ENCODE measurements at regions not wholly inside any gene's neighbourhood (a gene's known extent, or its start where the extent isn't known, plus 50 kb on each side); places are given as distances from the start of the nearest gene placed in this dataset.

GRCh38 chr6:21310568-21311140 is 282.9 kb upstream of the SOX4 start:
- Histone ChIP-seq H3K27me3 (no peaks in the 10 kb centered on the region), H4K20me1 (no peaks in the 10 kb centered on the region), H3K4me3 (no peak overlapping the region), H3K36me3 (no peaks in the 10 kb centered on the region), H3K27ac (no peak overlapping the region), H3K4me1 (no peaks in the 10 kb centered on the region), H3K9me3 (no peaks in the 10 kb centered on the region), H3K9ac (no peak overlapping the region), H3K4me2 (no peak overlapping the region)
- TF ChIP-seq Cebpa-rat (IDR thresholded peaks at IDR 0.05): no peak

GRCh38 chr6:21312118-21312517 is 281.4 kb upstream of the SOX4 start:
- no peak overlapping the region for H3K4me3 ChIP-seq
- no peaks in the 10 kb centered on the region for H3K9me3 ChIP-seq
- TF ChIP-seq Cebpa-rat (IDR thresholded peaks at IDR 0.05): no peak
- no peaks in the 10 kb centered on the region for H4K20me1 ChIP-seq
- no peaks in the 10 kb centered on the region for H3K4me1 ChIP-seq
- no peak overlapping the region for H3K9ac ChIP-seq
- H3K27ac ChIP-seq: no peak overlapping the region
- H3K36me3 ChIP-seq: no peaks in the 10 kb centered on the region
- no peaks in the 10 kb centered on the region for H3K27me3 ChIP-seq
- no peak overlapping the region for H3K4me2 ChIP-seq

- no peak for TF ChIP-seq Cebpa-rat (IDR thresholded peaks at IDR 0.05)
- no peak overlapping the region for H3K9ac ChIP-seq
- no peak overlapping the region for H3K4me2 ChIP-seq
Observed at GRCh38 chr6:21317642-21318041, 275.9 kb upstream of the SOX4 start.

GRCh38 chr6:21321076-21321475 is 272.5 kb upstream of the SOX4 start:
- TF ChIP-seq Cebpa-rat (IDR thresholded peaks at IDR 0.05): no peak
- Histone ChIP-seq H3K27me3 (no peaks in the 10 kb centered on the region), H3K9me3 (peaks cover 9% of the 10 kb centered on the region), H3K4me2 (no peak overlapping the region), H3K36me3 (no peaks in the 10 kb centered on the region), H3K4me1 (no peaks in the 10 kb centered on the region), H3K27ac (no peak overlapping the region), H3K4me3 (no peak overlapping the region), H4K20me1 (no peaks in the 10 kb centered on the region), H3K9ac (no peak overlapping the region)

More at GRCh38 chr6:21317642-21318041, 275.9 kb upstream of the SOX4 start:
- Histone ChIP-seq H3K4me1 (no peaks in the 10 kb centered on the region), H3K27me3 (no peaks in the 10 kb centered on the region), H3K4me3 (no peak overlapping the region), H3K9me3 (peaks cover 9% of the 10 kb centered on the region), H3K27ac (no peak overlapping the region), H4K20me1 (no peaks in the 10 kb centered on the region), H3K36me3 (no peaks in the 10 kb centered on the region)

GRCh38 chr6:21321531-21321930 is 272.0 kb upstream of the SOX4 start:
- no peaks in the 10 kb centered on the region for H4K20me1 ChIP-seq
- no peaks in the 10 kb centered on the region for H3K36me3 ChIP-seq
- no peak for TF ChIP-seq Cebpa-rat (IDR thresholded peaks at IDR 0.05)
- no peak overlapping the region for H3K27ac ChIP-seq
- peaks cover 9% of the 10 kb centered on the region for H3K9me3 ChIP-seq
- H3K27me3 ChIP-seq: no peaks in the 10 kb centered on the region
- H3K4me1 ChIP-seq: no peaks in the 10 kb centered on the region
- no peak overlapping the region for H3K4me3 ChIP-seq
- no peak overlapping the region for H3K4me2 ChIP-seq
- no peak overlapping the region for H3K9ac ChIP-seq

- no peak overlapping the region for H3K4me3 ChIP-seq
Observed at GRCh38 chr6:21323577-21323976, 270.0 kb upstream of the SOX4 start.

GRCh38 chr6:21325201-21325856 is 268.2 kb upstream of the SOX4 start:
- Histone ChIP-seq H3K36me3 (no peaks in the 10 kb centered on the region), H3K4me3 (no peak overlapping the region), H3K4me2 (no peak overlapping the region), H3K27me3 (no peaks in the 10 kb centered on the region), H3K9me3 (no peaks in the 10 kb centered on the region), H4K20me1 (no peaks in the 10 kb centered on the region), H3K27ac (no peak overlapping the region), H3K9ac (no peak overlapping the region), H3K4me1 (no peaks in the 10 kb centered on the region)
- no peak for TF ChIP-seq Cebpa-rat (IDR thresholded peaks at IDR 0.05)

More at GRCh38 chr6:21323577-21323976, 270.0 kb upstream of the SOX4 start:
- Histone ChIP-seq H3K9ac (no peak overlapping the region), H3K27me3 (no peaks in the 10 kb centered on the region), H3K36me3 (no peaks in the 10 kb centered on the region), H3K4me2 (no peak overlapping the region), H3K9me3 (peaks cover 9% of the 10 kb centered on the region), H4K20me1 (no peaks in the 10 kb centered on the region), H3K4me1 (no peaks in the 10 kb centered on the region), H3K27ac (no peak overlapping the region)
- no peak for TF ChIP-seq Cebpa-rat (IDR thresholded peaks at IDR 0.05)

GRCh38 chr6:21327326-21328112 is 266.0 kb upstream of the SOX4 start:
- Histone ChIP-seq H3K4me1 (no peaks in the 10 kb centered on the region), H3K27ac (no peak overlapping the region), H3K36me3 (no peaks in the 10 kb centered on the region), H3K4me2 (no peak overlapping the region), H3K9ac (no peak overlapping the region), H4K20me1 (no peaks in the 10 kb centered on the region), H3K27me3 (no peaks in the 10 kb centered on the region), H3K9me3 (no peaks in the 10 kb centered on the region), H3K4me3 (no peak overlapping the region)
- TF ChIP-seq Cebpa-rat (IDR thresholded peaks at IDR 0.05): no peak

GRCh38 chr6:21331235-21331634 is 262.3 kb upstream of the SOX4 start:
- TF ChIP-seq Cebpa-rat (IDR thresholded peaks at IDR 0.05): no peak
- H3K4me2 ChIP-seq: no peak overlapping the region
- no peaks in the 10 kb centered on the region for H3K4me1 ChIP-seq
- H3K27ac ChIP-seq: no peak overlapping the region
- no peak overlapping the region for H3K4me3 ChIP-seq
- H3K9me3 ChIP-seq: no peaks in the 10 kb centered on the region
- H4K20me1 ChIP-seq: no peaks in the 10 kb centered on the region
- no peaks in the 10 kb centered on the region for H3K27me3 ChIP-seq
- H3K9ac ChIP-seq: no peak overlapping the region
- H3K36me3 ChIP-seq: no peaks in the 10 kb centered on the region

- Histone ChIP-seq H3K9me3 (no peaks in the 10 kb centered on the region), H3K4me3 (no peak overlapping the region)
- TF ChIP-seq Cebpa-rat (IDR thresholded peaks at IDR 0.05): no peak
Observed at GRCh38 chr6:21332077-21332476, 261.5 kb upstream of the SOX4 start.

More at GRCh38 chr6:21332077-21332476, 261.5 kb upstream of the SOX4 start:
- Histone ChIP-seq H4K20me1 (no peaks in the 10 kb centered on the region), H3K27me3 (no peaks in the 10 kb centered on the region), H3K27ac (no peak overlapping the region), H3K4me1 (no peaks in the 10 kb centered on the region), H3K36me3 (no peaks in the 10 kb centered on the region), H3K9ac (no peak overlapping the region), H3K4me2 (no peak overlapping the region)
